Mucosa of descending colon (tissue), 3 donors: ENCODE measurements at regions not wholly inside any gene's neighbourhood (a gene's known extent, or its start where the extent isn't known, plus 50 kb on each side); places are given as distances from the start of the nearest gene placed in this dataset.

Source experiments
- ATAC-seq: fragments of 200-7000 bp; cut with Tn5 transposase; one replicate; pipeline ENCODE4 v1.9.1; 2020; ENCODE audit warnings: mild to moderate bottlenecking, moderate library complexity
- DNase-seq, 3 donors: peaks; one replicate each; pipeline ENCODE4 v3.0.0-alpha.2; 2020
- H3K36me3 ChIP-seq: fragments of 200-600 bp; one replicate; pipeline ENCODE4 v1.8.0; 2021; ENCODE audit warnings: low read depth, mild to moderate bottlenecking
- H3K4me1 ChIP-seq: fragments of 200-600 bp; one replicate; pipeline ENCODE4 v1.8.0; 2021; ENCODE audit warnings: low read depth, mild to moderate bottlenecking
- H3K4me3 ChIP-seq: fragments of 200-600 bp; one replicate; pipeline ENCODE4 v1.8.0; 2021; ENCODE audit warnings: mild to moderate bottlenecking
- H3K9me3 ChIP-seq: fragments of 200-600 bp; one replicate; pipeline ENCODE4 v1.8.0; 2021; ENCODE audit warnings: mild to moderate bottlenecking
- CTCF ChIP-seq: fragments of 200-600 bp; IDR thresholded peaks from one replicate; pipeline ENCODE4 v1.8.0; 2022; ENCODE audit warnings: antibody characterized with exemption, mild to moderate bottlenecking
- intact Hi-C, 2 donors: fragments of 100-400 bp; cut with DNase I in 1 of 2; cut with micrococcal nuclease in 1 of 2; formaldehyde crosslinking; loops; one replicate each; pipeline versions ENCODE4 v1.11.0 to v1.11.1; 2022; cut with DNase I, micrococcal nuclease
- donor health status: DM: no; HTN: no; CAD: no; lungs with moderate emphysema.
- donor health status: DM: no; HTN: no; CAD: no.
- donor health status: DM: no; HTN: yes; CAD: no.

GRCh38 chr3:159486580-159486979 lies 502.1 kb upstream of the IL12A start:
- H3K4me1 ChIP-seq: no peaks in the 10 kb centered on the region
- no peak for DNase-seq
- intact Hi-C loops: no loop called here
- no peaks in the 10 kb centered on the region for H3K9me3 ChIP-seq
- no peak overlapping the region for H3K4me3 ChIP-seq
- no peak for ATAC-seq
- TF ChIP-seq CTCF: no peak
- H3K36me3 ChIP-seq: no peaks in the 10 kb centered on the region

GRCh38 chr3:159487304-159487703 lies 501.3 kb upstream of the IL12A start:
- H3K9me3 ChIP-seq: no peaks in the 10 kb centered on the region
- ATAC-seq (no peak), DNase-seq (no peak)
- TF ChIP-seq CTCF: no peak
- H3K36me3 ChIP-seq: no peaks in the 10 kb centered on the region
- H3K4me1 ChIP-seq: no peaks in the 10 kb centered on the region
- no peak overlapping the region for H3K4me3 ChIP-seq
- intact Hi-C loops: no loop called here

GRCh38 chr3:159488602-159489001 lies 500.0 kb upstream of the IL12A start:
- no peak overlapping the region for H3K4me3 ChIP-seq
- no peak for TF ChIP-seq CTCF
- no peaks in the 10 kb centered on the region for H3K9me3 ChIP-seq
- no peaks in the 10 kb centered on the region for H3K36me3 ChIP-seq
- H3K4me1 ChIP-seq: no peaks in the 10 kb centered on the region
- no peak for ATAC-seq
- DNase-seq: no peak
- intact Hi-C loops: no loop called here

- TF ChIP-seq CTCF: no peak
- no peak for ATAC-seq
- intact Hi-C loops: no loop called here
Observed at GRCh38 chr3:159497361-159497760, 491.3 kb upstream of the IL12A start.

GRCh38 chr3:159499031-159499793 lies 489.4 kb upstream of the IL12A start:
- no peak overlapping the region for H3K4me3 ChIP-seq
- DNase-seq (no peak), ATAC-seq (no peak)
- no peaks in the 10 kb centered on the region for H3K9me3 ChIP-seq
- no peak for TF ChIP-seq CTCF
- no peaks in the 10 kb centered on the region for H3K36me3 ChIP-seq
- intact Hi-C loops: no loop called here
- H3K4me1 ChIP-seq: no peaks in the 10 kb centered on the region

More at GRCh38 chr3:159497361-159497760, 491.3 kb upstream of the IL12A start:
- H3K36me3 ChIP-seq: no peaks in the 10 kb centered on the region
- no peaks in the 10 kb centered on the region for H3K4me1 ChIP-seq
- no peak overlapping the region for H3K4me3 ChIP-seq
- no peak for DNase-seq
- no peaks in the 10 kb centered on the region for H3K9me3 ChIP-seq
